ENCODE measurements at regions not wholly inside any gene's neighbourhood (a gene's known extent, or its start where the extent isn't known, plus 50 kb on each side); places are given as distances from the start of the nearest gene placed in this dataset.

DNA sequence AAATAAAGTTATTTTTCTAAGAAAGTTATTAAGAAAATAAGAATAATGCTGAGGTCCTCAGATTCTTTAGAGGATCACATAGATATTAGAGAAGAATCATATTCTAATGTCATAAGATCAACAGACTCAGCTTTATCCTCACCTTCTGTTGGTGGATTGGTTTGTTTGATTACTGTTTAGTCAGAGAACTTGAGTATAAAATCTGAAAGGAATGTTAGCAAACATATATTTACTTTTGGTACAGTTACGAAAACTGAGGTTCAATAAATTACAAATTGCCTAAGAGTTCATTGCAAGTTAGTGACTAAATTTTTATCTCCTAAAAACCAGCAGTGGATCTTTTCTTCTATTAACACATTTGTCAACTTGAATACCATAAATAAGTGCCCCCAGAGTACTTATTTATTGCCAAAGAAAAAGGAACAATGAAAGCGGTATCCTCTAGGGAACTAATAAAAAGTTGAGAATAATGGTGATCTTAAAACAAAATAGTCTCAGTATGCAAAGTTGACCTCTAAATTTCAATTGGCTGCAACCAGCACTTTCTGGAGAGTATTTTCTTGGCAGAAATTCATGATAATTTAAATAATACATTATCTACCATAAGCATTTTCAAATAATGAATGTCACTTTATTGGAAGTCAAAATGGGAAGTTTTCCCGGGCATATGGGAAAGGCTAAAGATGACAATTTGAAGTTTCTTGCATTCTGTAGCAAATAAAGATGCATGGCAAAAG lies 296.8 kb downstream of the OTOL1 start:
- CTCF ChIA-PET (ENCODE audit: unreplicated experiment) = no interaction called here
- no peak for TF ChIP-seq EZH2phosphoT487 (IDR thresholded peaks at IDR 0.05; ENCODE audit: borderline replicate concordance, low read depth, low read length)
- TF ChIP-seq, protein P1, sequence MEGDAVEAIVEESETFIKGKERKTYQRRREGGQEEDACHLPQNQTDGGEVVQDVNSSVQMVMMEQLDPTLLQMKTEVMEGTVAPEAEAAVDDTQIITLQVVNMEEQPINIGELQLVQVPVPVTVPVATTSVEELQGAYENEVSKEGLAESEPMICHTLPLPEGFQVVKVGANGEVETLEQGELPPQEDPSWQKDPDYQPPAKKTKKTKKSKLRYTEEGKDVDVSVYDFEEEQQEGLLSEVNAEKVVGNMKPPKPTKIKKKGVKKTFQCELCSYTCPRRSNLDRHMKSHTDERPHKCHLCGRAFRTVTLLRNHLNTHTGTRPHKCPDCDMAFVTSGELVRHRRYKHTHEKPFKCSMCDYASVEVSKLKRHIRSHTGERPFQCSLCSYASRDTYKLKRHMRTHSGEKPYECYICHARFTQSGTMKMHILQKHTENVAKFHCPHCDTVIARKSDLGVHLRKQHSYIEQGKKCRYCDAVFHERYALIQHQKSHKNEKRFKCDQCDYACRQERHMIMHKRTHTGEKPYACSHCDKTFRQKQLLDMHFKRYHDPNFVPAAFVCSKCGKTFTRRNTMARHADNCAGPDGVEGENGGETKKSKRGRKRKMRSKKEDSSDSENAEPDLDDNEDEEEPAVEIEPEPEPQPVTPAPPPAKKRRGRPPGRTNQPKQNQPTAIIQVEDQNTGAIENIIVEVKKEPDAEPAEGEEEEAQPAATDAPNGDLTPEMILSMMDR (conservative IDR thresholded peaks at IDR 0.05; ENCODE audit: low read length) = no peak
- H3K27ac ChIP-seq (ENCODE audit: low read depth, low read length, poor library complexity, severe bottlenecking) = no peak overlapping the region
- H3K36me3 ChIP-seq (ENCODE audit: insufficient read depth, low read length) = no peaks in the 10 kb centered on the region
- H3K9me3 ChIP-seq (ENCODE audit: low read length) = no peaks in the 10 kb centered on the region
- no peak overlapping the region for H2AFZ ChIP-seq (ENCODE audit: low read length)
- H3K79me2 ChIP-seq (ENCODE audit: insufficient read depth, low read depth, low read length) = no peaks in the 10 kb centered on the region
- H4K20me1 ChIP-seq (ENCODE audit: insufficient read depth, low read length) = no peaks in the 10 kb centered on the region
- no peaks in the 10 kb centered on the region for H3K4me1 ChIP-seq (ENCODE audit: insufficient read depth, low read length, poor library complexity, severe bottlenecking)
- H3K4me3 ChIP-seq (ENCODE audit: low read depth, low read length, poor library complexity, severe bottlenecking) = no peak overlapping the region
- POLR2A ChIA-PET = no interaction called here
- intact Hi-C loops (cut with micrococcal nuclease; ENCODE audit: unreplicated experiment) = no loop called here
- H3K4me2 ChIP-seq (ENCODE audit: low read length) = no peak overlapping the region
- no TSS peak for BruUV-seq (replicated peaks)
- no peak for DNase-seq (ENCODE audit: low spot score)
- no peaks in the 10 kb centered on the region for H3K9me2 ChIP-seq (ENCODE audit: insufficient read depth, low read length)

DNA sequence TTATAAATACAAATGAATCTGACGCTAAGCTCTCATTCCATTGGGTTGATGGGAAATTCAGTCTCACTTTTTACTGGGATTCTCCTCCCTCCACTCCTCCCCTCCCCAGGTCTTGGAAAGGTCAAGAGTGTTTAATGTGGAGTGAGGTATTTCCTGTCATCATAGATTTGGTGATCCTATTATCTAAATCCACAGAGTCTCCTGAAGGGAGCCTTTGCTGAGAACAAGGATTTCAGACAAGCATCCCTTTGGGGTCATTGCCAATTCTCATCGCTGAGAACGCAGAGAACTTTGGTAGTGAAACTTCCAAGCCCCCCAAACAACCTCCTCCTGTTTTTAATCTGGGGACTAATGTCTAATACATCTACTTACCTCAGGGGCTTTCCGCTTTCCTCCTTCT lies 297.9 kb downstream of the OTOL1 start:
- ChIA-PET POLR2A (interaction anchor here (0.7 kb wide), 1 partner anchor 1898 kb away, joined by 6 read pairs; no protein-coding TSS in a partner anchor), CTCF (ENCODE audit: unreplicated experiment) (no interaction called here)
- no peaks in the 10 kb centered on the region for H3K9me3 ChIP-seq (ENCODE audit: low read length)
- H2AFZ ChIP-seq (ENCODE audit: low read length) = no peak overlapping the region
- TF ChIP-seq EZH2phosphoT487 (IDR thresholded peaks at IDR 0.05; ENCODE audit: borderline replicate concordance, low read depth, low read length) = no peak
- TF ChIP-seq, protein P1 (conservative IDR thresholded peaks at IDR 0.05; ENCODE audit: low read length) = no peak
- no peaks in the 10 kb centered on the region for H3K9me2 ChIP-seq (ENCODE audit: insufficient read depth, low read length)
- no peaks in the 10 kb centered on the region for H3K36me3 ChIP-seq (ENCODE audit: insufficient read depth, low read length)
- intact Hi-C loops (cut with micrococcal nuclease; ENCODE audit: unreplicated experiment) = no loop called here
- H3K4me3 ChIP-seq (ENCODE audit: low read depth, low read length, poor library complexity, severe bottlenecking) = no peak overlapping the region
- no peak overlapping the region for H3K27ac ChIP-seq (ENCODE audit: low read depth, low read length, poor library complexity, severe bottlenecking)
- H4K20me1 ChIP-seq (ENCODE audit: insufficient read depth, low read length) = no peaks in the 10 kb centered on the region
- no peak for DNase-seq (ENCODE audit: low spot score)
- no peaks in the 10 kb centered on the region for H3K79me2 ChIP-seq (ENCODE audit: insufficient read depth, low read depth, low read length)
- BruUV-seq (replicated peaks) = no TSS peak
- no peak overlapping the region for H3K4me2 ChIP-seq (ENCODE audit: low read length)
- no peaks in the 10 kb centered on the region for H3K4me1 ChIP-seq (ENCODE audit: insufficient read depth, low read length, poor library complexity, severe bottlenecking)

DNA sequence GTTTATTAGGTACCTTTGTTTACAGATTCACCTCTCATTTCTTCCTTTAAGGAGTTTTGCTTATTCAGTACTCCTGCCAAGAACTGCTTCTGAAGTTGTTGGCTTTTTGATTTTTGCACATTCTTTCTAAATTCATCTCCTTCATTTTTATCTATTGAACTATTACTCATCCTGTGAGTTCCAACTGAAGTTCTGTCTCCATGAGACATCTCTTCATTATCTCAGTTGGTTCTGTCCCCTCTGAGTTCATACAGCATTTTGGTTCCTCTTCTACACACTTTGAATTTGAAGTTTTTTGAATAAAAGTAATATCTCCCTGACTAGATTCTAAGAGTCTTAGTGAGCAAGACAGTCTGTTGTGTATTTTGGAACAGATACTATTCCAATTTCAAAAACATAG lies 299.7 kb downstream of the OTOL1 start:
- no peak for DNase-seq (ENCODE audit: low spot score)
- Histone ChIP-seq H3K79me2 (ENCODE audit: insufficient read depth, low read depth, low read length) (no peaks in the 10 kb centered on the region), H2AFZ (ENCODE audit: low read length) (no peak overlapping the region), H4K20me1 (ENCODE audit: insufficient read depth, low read length) (no peaks in the 10 kb centered on the region), H3K4me2 (ENCODE audit: low read length) (no peak overlapping the region), H3K9me2 (ENCODE audit: insufficient read depth, low read length) (no peaks in the 10 kb centered on the region), H3K27ac (ENCODE audit: low read depth, low read length, poor library complexity, severe bottlenecking) (no peak overlapping the region), H3K36me3 (ENCODE audit: insufficient read depth, low read length) (no peaks in the 10 kb centered on the region), H3K4me3 (ENCODE audit: low read depth, low read length, poor library complexity, severe bottlenecking) (no peak overlapping the region), H3K4me1 (ENCODE audit: insufficient read depth, low read length, poor library complexity, severe bottlenecking) (no peaks in the 10 kb centered on the region), H3K9me3 (ENCODE audit: low read length) (no peaks in the 10 kb centered on the region)
- intact Hi-C loops (cut with micrococcal nuclease; ENCODE audit: unreplicated experiment) = no loop called here
- TF ChIP-seq EZH2phosphoT487 (IDR thresholded peaks at IDR 0.05; ENCODE audit: borderline replicate concordance, low read depth, low read length) = no peak
- TF ChIP-seq, protein P1 (conservative IDR thresholded peaks at IDR 0.05; ENCODE audit: low read length) = no peak
- CTCF ChIA-PET (ENCODE audit: unreplicated experiment) = no interaction called here
- BruUV-seq (replicated peaks) = no TSS peak
- POLR2A ChIA-PET = no interaction called here

Measured in OCI-LY7 (cell line).